Stimulated activated CD8-positive, alpha-beta memory T cell treated with anti-CD3 and anti-CD28 coated beads, Interleukin-15, amount 100 ng/mL, for 48 hours (primary cell): ENCODE measurements at regions not wholly inside any gene's neighbourhood (a gene's known extent, or its start where the extent isn't known, plus 50 kb on each side); places are given as distances from the start of the nearest gene placed in this dataset.

ENCODE experiments used
- DNase-seq, 2 donors: peaks; one replicate each; pipeline ENCODE4 v3.0.0-alpha.2; 2020; ENCODE audit warnings: low read depth in 2 of 2

DNA sequence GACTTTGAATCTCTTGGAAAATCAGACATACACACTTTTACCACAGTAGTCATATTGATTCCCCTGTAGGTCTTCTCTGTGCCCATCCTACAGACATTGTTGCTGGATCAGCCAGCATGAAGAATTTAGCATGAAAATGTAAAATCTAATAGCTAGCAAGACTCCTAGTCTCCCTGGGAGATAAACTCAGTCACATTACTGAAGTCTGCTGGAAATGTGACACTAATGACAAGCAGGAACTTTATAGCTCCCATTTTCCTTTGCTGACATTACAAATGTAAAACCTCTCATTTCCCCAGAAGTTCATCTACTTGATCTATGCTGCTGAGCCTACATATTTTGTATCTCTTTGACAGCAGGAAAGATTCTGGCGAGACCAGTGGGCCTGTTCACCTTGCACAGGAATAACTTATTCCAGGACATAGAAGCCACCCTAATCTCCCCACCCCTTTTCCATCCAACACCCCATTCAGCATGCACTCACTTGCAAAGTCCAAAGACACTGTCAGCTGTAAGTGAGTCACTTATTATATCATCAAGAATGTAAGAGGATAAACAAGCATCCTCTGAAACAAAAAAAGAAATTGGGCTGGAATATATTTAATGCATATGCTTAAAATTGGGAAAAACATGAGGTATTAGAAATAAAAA lies 648.3 kb upstream of the PKDCC start:
- no peak for DNase-seq

- DNase-seq = no peak
Measured at GRCh38 chr2:41400088-41400665, 647.6 kb upstream of the PKDCC start.

DNA sequence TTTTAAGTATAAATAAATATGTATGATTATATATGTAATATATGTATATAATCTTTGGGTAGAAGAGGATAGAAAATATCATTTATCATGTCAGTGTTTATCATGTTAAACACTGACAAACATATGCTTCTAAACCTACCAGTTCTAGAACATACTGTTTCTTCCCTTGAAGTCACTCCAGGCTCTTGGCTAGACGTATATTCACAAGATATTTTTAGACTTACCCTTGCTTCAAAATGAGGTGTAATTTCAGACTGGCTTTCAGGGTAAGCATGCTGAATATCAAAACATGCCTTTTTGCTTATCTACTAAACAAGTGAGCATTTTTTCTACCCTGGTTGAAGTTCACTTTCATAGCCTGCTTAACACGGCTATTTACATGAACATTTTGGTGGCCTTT lies 642.4 kb upstream of the PKDCC start:
- DNase-seq = no peak

- no peak for DNase-seq
Measured at GRCh38 chr2:41409328-41409727, 638.5 kb upstream of the PKDCC start.

DNA sequence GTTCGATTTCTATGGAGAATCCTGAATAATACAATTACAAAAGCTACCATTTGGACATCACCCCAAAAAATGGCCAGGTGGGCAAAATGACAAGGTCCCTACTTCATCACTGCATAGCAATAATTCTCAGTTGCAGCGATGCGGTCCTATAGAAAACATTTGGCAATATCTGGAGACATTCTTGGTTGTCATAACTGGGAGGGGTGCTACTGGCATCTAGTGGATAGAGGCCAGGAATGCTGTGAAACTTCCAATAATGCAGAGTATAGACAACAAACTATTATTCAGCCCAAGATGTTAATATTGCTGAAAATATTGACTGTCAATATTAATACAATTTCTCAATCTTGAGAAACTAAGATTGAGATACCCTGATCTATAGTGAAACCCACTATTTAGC lies 637.8 kb upstream of the PKDCC start:
- DNase-seq = no peak

- no peak for DNase-seq
Measured at GRCh38 chr2:41413813-41414485, 633.9 kb upstream of the PKDCC start.

GRCh38 chr2:41414486-41415230 lies 633.2 kb upstream of the PKDCC start:
- DNase-seq = no peak

GRCh38 chr2:41417511-41417910 lies 630.3 kb upstream of the PKDCC start:
- DNase-seq = no peak

DNA sequence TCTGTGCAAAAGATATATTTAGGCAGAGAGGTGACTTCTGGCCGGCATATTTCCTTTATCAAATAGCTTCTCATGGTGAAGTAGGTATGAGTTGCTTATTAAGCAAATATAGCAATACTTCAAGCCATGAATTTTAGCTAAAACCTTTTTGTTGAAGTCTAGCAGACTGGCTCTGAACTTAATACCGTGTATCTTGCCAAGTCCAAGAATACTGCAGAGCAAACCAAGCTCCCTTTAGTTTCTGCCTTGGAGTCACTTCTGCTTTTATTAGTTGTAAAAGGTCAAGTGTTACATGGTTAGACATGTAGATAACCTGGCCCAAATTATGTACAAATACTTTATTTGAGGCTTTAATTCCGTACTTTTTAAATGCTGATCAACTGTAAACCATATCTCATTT lies 627.6 kb upstream of the PKDCC start:
- no peak for DNase-seq

GRCh38 chr2:41420872-41421271 lies 626.9 kb upstream of the PKDCC start:
- DNase-seq = no peak

- no peak for DNase-seq
Measured at GRCh38 chr2:41431756-41432155, 616.1 kb upstream of the PKDCC start.

DNA sequence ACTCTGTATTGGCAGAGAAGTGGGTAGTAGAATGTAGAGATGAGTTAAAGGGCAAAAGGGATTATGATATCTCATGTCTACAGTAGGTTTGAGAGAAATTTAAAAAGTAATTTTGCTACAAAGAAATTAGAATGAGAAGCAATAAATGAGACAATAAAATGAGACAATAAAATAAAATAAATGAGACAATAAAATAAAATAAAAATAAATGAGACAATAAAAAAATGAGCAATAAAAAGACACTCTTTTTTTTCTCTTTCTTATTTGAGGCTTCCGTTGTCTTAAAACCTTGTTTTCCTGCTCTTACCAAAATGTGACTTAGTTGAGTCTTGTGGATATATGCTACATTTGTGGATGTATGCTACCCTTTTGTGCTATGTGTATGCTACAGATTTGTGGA lies 615.4 kb upstream of the PKDCC start:
- no peak for DNase-seq

DNA sequence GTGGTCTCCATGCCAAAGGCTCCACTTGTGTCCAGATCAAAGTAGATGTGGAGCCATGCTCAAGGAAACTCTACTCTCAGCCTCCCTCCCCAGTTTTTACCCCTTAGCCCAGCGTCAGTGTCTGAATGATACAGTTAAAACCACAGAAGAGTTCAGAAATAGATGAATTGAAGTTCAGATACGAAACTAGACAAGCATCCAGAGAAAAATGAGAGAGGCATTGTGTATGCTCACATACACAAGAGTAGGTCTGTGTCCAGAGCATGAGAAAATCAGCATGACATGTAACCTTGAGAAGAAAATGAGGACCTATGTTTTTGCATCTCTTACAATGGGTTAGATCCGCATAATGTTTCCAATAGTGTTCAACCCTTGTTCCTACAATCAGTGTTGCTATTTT lies 612.8 kb upstream of the PKDCC start:
- DNase-seq = no peak

GRCh38 chr2:41441958-41442357 lies 605.9 kb upstream of the PKDCC start:
- DNase-seq = no peak

DNA sequence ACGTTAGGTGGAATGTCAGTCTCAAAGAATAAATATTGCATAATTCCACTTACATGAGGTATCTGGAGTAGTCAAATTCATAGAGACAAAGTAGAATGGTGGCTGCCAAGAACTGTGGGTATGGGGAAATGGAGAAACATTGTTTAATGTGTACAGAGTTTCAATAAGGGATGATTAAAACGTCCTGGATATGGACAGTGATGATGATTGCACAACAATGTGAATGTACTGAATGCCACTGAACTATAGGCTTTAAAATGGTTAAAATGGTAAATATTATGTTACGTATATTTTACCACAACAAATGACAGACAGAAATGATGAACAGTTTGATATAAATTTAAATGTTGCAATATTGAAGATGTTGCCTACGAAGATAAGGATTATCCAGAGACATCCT lies 602.0 kb upstream of the PKDCC start:
- no peak for DNase-seq

DNA sequence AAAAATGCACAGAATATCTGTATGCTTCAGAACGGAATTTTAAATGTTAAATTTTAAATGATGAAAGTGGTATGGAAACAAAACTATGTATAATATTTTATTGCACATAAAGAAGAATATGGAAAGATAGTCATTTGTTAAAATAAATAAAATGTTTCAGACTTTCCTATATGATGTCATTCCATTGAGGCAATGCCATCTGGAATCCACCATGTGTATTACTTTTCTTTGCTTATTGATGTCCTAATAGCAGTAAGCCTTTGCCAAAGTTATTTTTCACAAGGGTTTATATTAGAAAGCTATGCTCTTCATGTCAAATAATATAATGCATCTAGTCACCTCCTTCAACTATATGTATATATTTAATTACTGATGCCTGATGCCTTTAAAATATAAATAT lies 601.6 kb upstream of the PKDCC start:
- no peak for DNase-seq

- DNase-seq = no peak
Measured at GRCh38 chr2:41448221-41448620, 599.6 kb upstream of the PKDCC start.

DNA sequence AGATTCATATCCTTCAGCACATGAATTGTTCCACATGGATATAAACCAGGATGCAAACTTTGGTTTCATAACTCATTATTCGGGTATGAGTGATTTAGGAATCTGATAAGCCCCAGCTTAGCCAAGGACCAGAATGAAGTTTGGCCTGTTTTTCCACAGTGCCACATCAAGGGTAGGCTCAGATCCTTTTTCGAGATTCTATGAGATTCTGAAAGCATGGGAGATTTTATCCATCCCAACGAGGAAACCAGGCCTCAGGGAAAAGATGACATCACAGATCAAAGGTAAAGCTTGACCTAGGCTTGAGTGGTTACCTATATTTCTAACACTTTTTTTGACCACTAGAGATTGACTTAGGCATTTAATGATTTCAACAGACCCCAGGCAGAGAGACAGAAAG lies 590.8 kb upstream of the PKDCC start:
- no peak for DNase-seq

- DNase-seq = no peak
Measured at GRCh38 chr2:41460661-41461060, 587.2 kb upstream of the PKDCC start.

- no peak for DNase-seq
Measured at GRCh38 chr2:41464395-41464794, 583.4 kb upstream of the PKDCC start.

DNA sequence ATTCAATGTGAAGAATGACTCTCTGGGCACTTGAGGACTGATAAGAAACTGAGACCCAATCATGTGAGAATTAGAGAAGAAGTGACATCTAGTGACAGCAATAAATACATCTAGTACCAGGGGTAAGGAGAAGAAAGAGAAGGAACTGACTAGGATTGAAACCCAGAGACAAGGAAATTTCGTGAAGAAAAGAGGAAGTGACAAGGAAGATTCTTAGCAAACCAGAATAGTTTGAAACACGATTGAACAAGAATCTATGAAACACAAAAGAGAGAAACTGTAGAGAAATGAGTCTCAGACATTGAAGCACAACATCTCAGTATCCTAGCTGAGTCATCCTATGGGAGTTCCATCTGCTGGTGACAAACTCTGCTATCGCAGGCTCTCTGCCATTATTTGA lies 571.9 kb upstream of the PKDCC start:
- DNase-seq = no peak

DNA sequence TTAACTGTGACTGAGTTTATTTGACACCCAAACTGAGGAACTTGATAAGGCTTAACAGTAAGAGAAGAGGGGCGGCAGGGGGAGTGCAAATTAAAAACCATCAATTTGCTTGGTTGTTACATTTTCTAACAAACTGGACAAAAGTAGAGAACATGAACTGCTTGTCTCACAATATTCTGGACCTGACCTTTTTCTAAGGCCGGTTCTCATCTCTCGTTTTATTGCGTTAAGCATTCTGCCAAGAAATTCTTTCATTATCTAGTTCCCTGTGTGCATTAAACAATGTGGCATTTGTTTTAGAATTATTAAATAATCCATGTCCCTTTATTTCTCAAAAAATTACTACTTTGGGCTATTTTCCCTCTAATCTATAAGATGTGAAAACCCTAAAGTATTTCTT lies 565.2 kb upstream of the PKDCC start:
- DNase-seq = no peak

DNA sequence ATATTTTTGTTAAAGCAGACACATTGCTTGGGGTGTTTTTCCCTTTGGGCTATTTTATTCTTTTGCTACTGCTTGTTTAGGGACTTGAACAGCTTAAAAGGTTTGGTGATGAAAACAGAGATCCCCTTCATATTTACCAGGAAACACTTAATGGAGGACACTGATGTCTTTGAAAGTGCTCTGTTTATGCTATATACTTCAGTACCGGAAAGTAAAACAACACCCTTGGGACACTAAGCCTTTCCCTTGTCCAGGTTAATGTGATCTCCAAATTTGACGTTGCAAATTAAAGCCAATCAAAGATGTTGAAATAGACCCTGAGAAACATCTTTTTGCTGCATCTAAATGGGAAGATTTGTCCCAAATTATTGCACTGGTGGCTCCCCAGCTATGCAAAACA lies 564.6 kb upstream of the PKDCC start:
- no peak for DNase-seq
